NCI-H1105 (cell line): ENCODE measurements at regions not wholly inside any gene's neighbourhood (a gene's known extent, or its start where the extent isn't known, plus 50 kb on each side); places are given as distances from the start of the nearest gene placed in this dataset.

Experiments
- DNase-seq: peaks from one replicate; lab custom pipeline; 2025; lab: John Stamatoyannopoulos, UW

- DNase-seq, result no peak
Observed at GRCh38 chr5:168057905-168058304, 233.5 kb upstream of the WWC1 start.

DNA sequence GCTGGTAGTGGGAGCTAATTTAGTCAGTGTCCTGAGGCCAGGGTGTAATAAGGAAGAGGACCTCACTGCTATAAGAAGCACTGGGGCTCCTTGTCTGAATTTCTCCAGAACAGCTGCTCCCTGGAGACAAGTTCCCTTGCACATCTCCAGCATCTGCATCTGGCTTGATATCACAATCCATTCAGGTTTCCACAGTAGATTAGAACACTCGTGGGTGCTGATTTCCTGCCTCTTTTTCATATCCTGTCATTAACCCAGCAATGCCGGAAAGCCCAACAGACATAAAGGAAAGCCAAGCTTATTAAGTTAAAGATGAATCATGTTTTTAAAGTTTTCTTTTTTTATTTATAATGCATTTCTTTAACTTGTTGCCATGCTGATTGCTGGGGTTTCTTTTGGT, 232.3 kb upstream of the WWC1 start:
- no peak for DNase-seq

GRCh38 chr5:168062239-168062638, 229.2 kb upstream of the WWC1 start:
- no peak for DNase-seq

GRCh38 chr5:168064457-168064856, 227.0 kb upstream of the WWC1 start:
- no peak for DNase-seq

- no peak for DNase-seq
Observed at GRCh38 chr5:168064933-168065622, 226.4 kb upstream of the WWC1 start.

DNA sequence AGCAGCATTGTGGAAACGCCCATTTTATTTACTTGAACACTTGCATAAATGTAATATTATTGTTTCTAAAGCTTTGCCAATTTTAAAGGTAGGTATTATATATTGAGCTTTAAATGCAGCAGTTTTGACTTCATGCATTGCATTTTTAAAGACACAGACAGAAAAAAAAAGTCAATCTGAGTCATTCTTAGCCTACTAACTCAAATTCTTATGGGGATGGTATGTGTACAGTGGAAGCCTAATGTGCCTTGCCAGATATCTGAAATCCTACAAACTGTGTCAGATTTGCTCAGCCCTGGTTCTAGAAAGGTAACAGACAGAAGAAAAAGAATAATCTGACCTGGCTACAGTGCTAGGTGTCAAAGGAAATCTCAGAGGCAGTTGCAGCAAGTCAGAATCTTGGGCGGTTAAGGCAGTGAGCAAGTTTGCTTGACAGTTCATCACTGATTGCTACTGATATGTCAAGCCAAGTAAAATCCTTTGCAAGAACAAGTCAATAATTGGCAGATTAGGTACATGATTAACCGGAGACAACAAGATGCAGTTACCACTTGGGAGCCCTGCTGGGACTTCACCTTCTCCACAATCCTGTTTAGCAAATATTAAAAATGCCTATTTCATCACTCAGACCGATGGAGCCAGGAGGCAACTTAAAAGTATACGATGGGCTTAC, 224.8 kb upstream of the WWC1 start:
- no peak for DNase-seq

DNA sequence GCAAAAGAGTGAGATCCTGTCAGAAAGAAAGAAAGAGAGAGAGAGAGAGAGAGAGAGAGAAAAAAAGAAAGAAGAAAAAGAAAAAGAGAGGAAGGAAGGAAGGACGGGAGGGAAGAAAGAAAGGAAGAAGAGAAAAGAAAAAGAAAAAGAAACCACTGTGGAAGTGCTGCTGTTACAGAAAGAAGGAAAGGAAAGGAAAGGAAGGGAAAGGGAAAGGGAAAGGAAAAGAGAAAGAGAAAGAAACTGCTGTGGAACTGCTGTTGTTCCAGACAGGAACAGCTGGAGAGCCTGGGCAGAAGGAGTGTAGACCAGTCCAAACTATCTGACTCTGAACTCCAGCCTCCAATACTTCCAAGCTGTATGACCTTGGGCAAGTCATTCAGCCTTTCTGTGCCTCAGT, 220.7 kb upstream of the WWC1 start:
- no peak for DNase-seq

DNA sequence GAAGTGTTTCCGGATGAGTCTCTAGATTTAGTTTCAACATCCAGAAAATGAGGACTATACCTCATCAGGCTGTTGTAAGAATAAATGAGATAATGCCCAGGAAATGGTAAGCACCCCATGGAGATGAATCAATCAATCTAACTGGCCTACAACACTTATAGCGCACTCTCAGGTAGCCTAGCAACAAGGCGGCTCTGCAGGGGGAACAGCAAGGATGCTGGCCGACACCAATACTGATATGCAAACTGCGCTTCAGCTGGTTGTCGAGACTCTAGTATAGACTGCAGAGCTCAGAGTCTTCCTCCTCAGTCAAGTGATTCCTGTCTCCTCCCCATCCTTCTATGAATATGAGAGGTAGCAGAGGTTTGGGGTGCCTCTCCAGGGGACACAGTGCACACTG, 218.8 kb upstream of the WWC1 start:
- DNase-seq, result no peak

GRCh38 chr5:168073311-168073710, 218.1 kb upstream of the WWC1 start:
- DNase-seq, result no peak

GRCh38 chr5:168073991-168074800, 217.2 kb upstream of the WWC1 start:
- DNase-seq, result no peak

- no peak for DNase-seq
Observed at GRCh38 chr5:168075387-168075786, 216.1 kb upstream of the WWC1 start.

DNA sequence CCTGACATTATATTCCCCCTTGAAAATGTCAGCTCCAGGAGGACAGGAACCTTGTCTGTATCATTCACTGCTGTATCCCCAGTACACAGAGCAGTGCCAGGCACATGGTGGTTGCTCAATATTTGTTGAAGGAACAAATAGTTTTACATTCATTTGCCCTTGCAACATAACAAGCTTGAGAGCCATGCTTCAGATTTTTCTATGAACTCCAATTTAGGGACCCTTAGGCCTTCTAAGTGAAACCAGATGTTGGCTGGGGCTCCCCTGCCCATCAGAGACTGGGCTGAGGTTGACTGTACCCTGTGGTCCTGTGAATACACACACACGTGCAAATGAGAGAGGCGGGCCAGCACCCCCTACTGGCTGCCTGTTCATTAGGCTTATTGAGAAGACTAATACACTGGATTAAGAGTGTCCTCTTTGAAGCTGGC, 214.9 kb upstream of the WWC1 start:
- no peak for DNase-seq

GRCh38 chr5:168085261-168086031, 206.0 kb upstream of the WWC1 start:
- no peak for DNase-seq

GRCh38 chr5:168086104-168086610, 205.3 kb upstream of the WWC1 start:
- DNase-seq, result no peak

GRCh38 chr5:168086746-168087145, 204.7 kb upstream of the WWC1 start:
- no peak for DNase-seq

GRCh38 chr5:168088410-168089173, 202.9 kb upstream of the WWC1 start:
- no peak for DNase-seq

- DNase-seq, result no peak
Observed at GRCh38 chr5:168089201-168089887, 202.1 kb upstream of the WWC1 start.

DNA sequence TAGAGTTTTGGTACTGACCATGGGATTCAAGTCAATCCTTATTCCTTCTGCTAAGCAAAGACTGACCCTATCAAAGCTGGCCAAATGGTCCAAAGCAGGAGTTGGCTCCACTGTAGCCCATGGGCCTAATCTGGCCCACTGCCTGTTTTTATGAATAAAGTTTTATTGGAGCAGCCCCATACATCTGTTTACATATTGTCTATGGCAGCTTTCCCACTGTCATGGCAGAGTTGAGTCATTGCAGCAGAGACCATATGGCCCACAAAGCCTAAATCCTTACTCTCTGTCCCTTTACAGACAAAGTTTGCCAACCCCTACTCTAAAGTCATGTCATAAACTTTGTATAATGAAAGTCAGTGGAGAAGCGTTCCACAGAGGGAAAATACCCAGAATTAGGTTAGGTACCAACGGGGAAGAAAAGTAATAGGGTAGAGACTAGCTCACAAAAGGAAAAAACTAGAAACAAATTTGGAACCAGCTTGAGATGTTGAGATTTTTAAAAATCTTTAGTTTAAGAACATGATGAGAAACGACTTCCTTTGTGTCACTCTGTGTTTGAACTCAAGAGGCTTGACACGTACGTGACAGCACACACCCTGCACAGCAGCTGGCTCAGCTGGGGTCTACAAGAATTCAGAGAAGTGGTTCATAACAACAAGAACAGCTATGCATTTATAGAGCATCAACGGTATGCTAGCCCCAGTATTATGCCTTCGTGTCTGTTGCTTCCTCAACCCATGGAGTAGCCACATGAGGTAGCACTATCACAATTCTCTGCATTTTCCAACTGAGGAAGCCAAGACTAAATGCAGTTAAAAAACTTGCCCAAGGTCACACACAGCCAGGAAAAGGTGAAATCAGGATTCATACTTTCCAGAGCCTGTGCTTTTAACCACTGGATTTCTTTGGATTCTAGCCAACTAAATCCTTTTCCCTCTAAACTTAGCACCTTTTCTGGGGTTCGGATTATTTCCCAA, 198.9 kb upstream of the WWC1 start:
- no peak for DNase-seq

GRCh38 chr5:168093200-168093910, 198.1 kb upstream of the WWC1 start:
- no peak for DNase-seq
